A549 (cell line): ENCODE measurements at regions not wholly inside any gene's neighbourhood (a gene's known extent, or its start where the extent isn't known, plus 50 kb on each side); places are given as distances from the start of the nearest gene placed in this dataset.

Experiments used
- ATAC-seq, 2 experiments: fragments of 200-7000 bp in 1 of 2; fragments of >200 bp in 1 of 2; cut with Nextera tagmentation in 1 of 2; cut with Tn5 transposase in 1 of 2; 3 replicates each; pipeline versions ENCODE4 v1.8.0 to v1.9.1; 2018 to 2020; ENCODE audit warnings: mild to moderate bottlenecking in 1 of 2, moderate library complexity in 1 of 2
- CTCF ChIA-PET: fragments of 300-600 bp; sonication (Branson Sonifier 250); formaldehyde crosslinking; extraction: SDS; loops from one replicate; lab custom pipeline; 2021; ENCODE audit warnings: antibody characterized with exemption, inconsistent platforms; lab: Yijun Ruan, JAX
- POLR2A ChIA-PET: fragments of 350-600 bp; formaldehyde crosslinking; extraction: SDS; loops from one replicate; lab custom pipeline; 2021; ENCODE audit warnings: antibody characterized with exemption, inconsistent platforms; lab: Yijun Ruan, JAX
- DNase-seq, 2 experiments: peaks; one replicate each; pipeline versions ENCODE4 v3.0.0 to v3.0.0-alpha.2; 2011 to 2016; ENCODE audit warnings: low read depth in 1 of 2, low spot score in 1 of 2
- FAIRE-seq: peaks from 2 replicates; lab custom pipeline; 2011; peaks lifted over from hg19 to GRCh38; lab: Jason Lieb, UNC
- H3K27ac ChIP-seq, 2 experiments: fragments of >200 bp; sonication (Bioruptor Twin); formaldehyde crosslinking; 3 replicates each; pipeline ENCODE4 v1.5.1; 2016 to 2017
- H3K4me1 ChIP-seq: fragments of >200 bp; sonication (Bioruptor Twin); formaldehyde crosslinking; 3 replicates; pipeline ENCODE4 v1.6.1; 2016
- H3K4me2 ChIP-seq: fragments of >200 bp; sonication (Bioruptor Twin); formaldehyde crosslinking; 3 replicates; pipeline ENCODE4 v1.6.1; 2016
- H3K4me3 ChIP-seq: fragments of >200 bp; sonication (Bioruptor Twin); formaldehyde crosslinking; 3 replicates; pipeline ENCODE4 v1.5.1; 2016
- H3K9me3 ChIP-seq: fragments of >200 bp; sonication (Bioruptor Twin); formaldehyde crosslinking; 3 replicates; pipeline ENCODE4 v1.6.1; 2016
- CHD2 ChIP-seq: fragments of 150-350 bp; IDR thresholded peaks from 2 replicates; pipeline ENCODE4 v1.6.1; 2014; ENCODE audit warnings: low read length; ENCODE audit not compliant: partially characterized antibody
- CHD4 ChIP-seq: fragments of 200-600 bp; sonication (generic); IDR thresholded peaks from 2 replicates; pipeline ENCODE4 v1.6.1; 2016; ENCODE audit warnings: antibody characterized with exemption, mild to moderate bottlenecking, borderline replicate concordance
- EHMT2 ChIP-seq: fragments of 200-600 bp; sonication (generic); IDR thresholded peaks from 2 replicates; pipeline ENCODE4 v1.6.1; 2016; ENCODE audit warnings: antibody characterized with exemption, low read depth, mild to moderate bottlenecking, moderate library complexity
- ESRRA ChIP-seq: fragments of 150-350 bp; IDR thresholded peaks from 2 replicates; pipeline ENCODE4 v1.6.1; 2014; ENCODE audit warnings: mild to moderate bottlenecking, low read length, borderline replicate concordance
- FOSL2 ChIP-seq, 2 experiments: fragments of 450-650 bp in 1 of 2; fragments of >200 bp in 1 of 2; sonication (Bioruptor Twin) in 1 of 2; formaldehyde crosslinking; IDR thresholded peaks; 2 replicates each; pipeline versions ENCODE4 v1.5.0 to v1.6.1; 2016 to 2020; ENCODE audit warnings: mild to moderate bottlenecking in 1 of 2, moderate library complexity in 1 of 2
- FOXS1 ChIP-seq: fragments of 250-450 bp; sonication (Bioruptor Pico); IDR thresholded peaks from 2 replicates; pipeline ENCODE4 v1.5.0; 2020; ENCODE audit warnings: mild to moderate bottlenecking, moderate library complexity
- HDAC2 ChIP-seq: fragments of 200-600 bp; sonication (generic); IDR thresholded peaks from 2 replicates; pipeline ENCODE4 v1.6.1; 2016
- HOXA7 ChIP-seq: fragments of 250-450 bp; sonication (Bioruptor Pico); IDR thresholded peaks from 2 replicates; pipeline ENCODE4 v1.5.0; 2020; ENCODE audit warnings: mild to moderate bottlenecking, moderate library complexity
- HOXB13 ChIP-seq: fragments of 250-450 bp; sonication (Bioruptor Pico); IDR thresholded peaks from 2 replicates; pipeline ENCODE4 v1.5.0; 2020; ENCODE audit warnings: low read depth, mild to moderate bottlenecking, moderate library complexity
- JUNB ChIP-seq: fragments of >200 bp; sonication (Bioruptor Twin); formaldehyde crosslinking; IDR thresholded peaks from 2 replicates; pipeline ENCODE4 v1.6.1; 2016
- MAFK ChIP-seq: fragments of 450-650 bp; IDR thresholded peaks from 2 replicates; pipeline ENCODE4 v1.6.1; 2014; ENCODE audit not compliant: partially characterized antibody
- MYC ChIP-seq: IDR thresholded peaks from 2 replicates; pipeline ENCODE4 v1.6.1; 2012; ENCODE audit warnings: mild to moderate bottlenecking, inconsistent platforms, low read length, improper control_type of control experiment, borderline replicate concordance
- PHF8 ChIP-seq: fragments of 200-600 bp; sonication (generic); IDR thresholded peaks from 2 replicates; pipeline ENCODE4 v1.6.1; 2016; ENCODE audit warnings: low read depth, mild to moderate bottlenecking, antibody characterized with exemption, moderate library complexity, borderline replicate concordance
- POLR2AphosphoS2 ChIP-seq: conservative IDR thresholded peaks from 2 replicates; pipeline ENCODE4 v1.6.1; 2012; ENCODE audit warnings: low read length, improper control_type of control experiment, inconsistent platforms
- RAD21 ChIP-seq, 2 experiments: fragments of >200 bp in 1 of 2; sonication (Bioruptor Twin) in 1 of 2; formaldehyde crosslinking in 1 of 2; IDR thresholded peaks in 1 of 2; conservative IDR thresholded peaks in 1 of 2; 2 replicates in 1 of 2; 3 replicates in 1 of 2; pipeline ENCODE4 v1.6.1; 2012 to 2018; ENCODE audit warnings: inconsistent platforms in 1 of 2
- RARB ChIP-seq: fragments of 250-450 bp; sonication (Bioruptor Pico); IDR thresholded peaks from 2 replicates; pipeline ENCODE4 v1.8.0; 2021; ENCODE audit warnings: mild to moderate bottlenecking, moderate library complexity
- RCOR1 ChIP-seq: fragments of 150-350 bp; IDR thresholded peaks from 2 replicates; pipeline ENCODE4 v1.6.1; 2014; ENCODE audit warnings: antibody characterized with exemption, low read length, low read depth
- RNF2 ChIP-seq: fragments of 200-600 bp; sonication (generic); IDR thresholded peaks from 2 replicates; pipeline ENCODE4 v1.6.1; 2016; ENCODE audit warnings: low read depth, mild to moderate bottlenecking, antibody characterized with exemption, moderate library complexity, borderline replicate concordance
- SMC3 ChIP-seq: fragments of >200 bp; sonication (Bioruptor Twin); formaldehyde crosslinking; IDR thresholded peaks from 3 replicates; pipeline ENCODE4 v1.6.1; 2018; ENCODE audit warnings: inconsistent platforms
- SREBF2 ChIP-seq: fragments of 450-650 bp; IDR thresholded peaks from 2 replicates; pipeline ENCODE4 v1.6.1; 2014; ENCODE audit warnings: mild to moderate bottlenecking, moderate library complexity
- TFCP2L1 ChIP-seq: fragments of 250-450 bp; sonication (Bioruptor Pico); IDR thresholded peaks from 2 replicates; pipeline ENCODE4 v1.5.0; 2021; ENCODE audit warnings: mild to moderate bottlenecking
- TP53 ChIP-seq: fragments of 250-450 bp; sonication (Bioruptor Pico); IDR thresholded peaks from 2 replicates; pipeline ENCODE4 v1.5.0; 2021; ENCODE audit warnings: mild to moderate bottlenecking, moderate library complexity
- ZC3H11A ChIP-seq: fragments of 450-650 bp; IDR thresholded peaks from 2 replicates; pipeline ENCODE4 v1.6.1; 2014; ENCODE audit warnings: antibody characterized with exemption, mild to moderate bottlenecking
- ZFP36 ChIP-seq: fragments of 450-650 bp; IDR thresholded peaks from 2 replicates; pipeline ENCODE4 v1.6.1; 2014; ENCODE audit warnings: borderline replicate concordance; ENCODE audit not compliant: partially characterized antibody
- WGBS: methylation state at CpG from one replicate; pipeline ENCODE4 v1.1.6; 2017; ENCODE audit errors: missing lambda C conversion rate; 5-methylcytosine and 5-hydroxymethylcytosine counted together
- TF ChIP-seq, protein P1 (sequence below): fragments of 150-350 bp; IDR thresholded peaks from 2 replicates; pipeline ENCODE4 v1.6.1; 2014; ENCODE audit warnings: low read depth, mild to moderate bottlenecking, low read length
- TF ChIP-seq, protein P2 (sequence below): fragments of 450-650 bp; IDR thresholded peaks from 2 replicates; pipeline ENCODE4 v1.6.1; 2014; ENCODE audit warnings: antibody characterized with exemption
- TF ChIP-seq, protein P3 (sequence below): fragments of 250-450 bp; sonication (Bioruptor Pico); IDR thresholded peaks from 2 replicates; pipeline ENCODE4 v1.5.0; 2021; ENCODE audit warnings: mild to moderate bottlenecking, moderate library complexity, borderline replicate concordance
- TF ChIP-seq, protein P4 (sequence below): fragments of >200 bp; sonication (Bioruptor Twin); formaldehyde crosslinking; IDR thresholded peaks from 3 replicates; pipeline ENCODE4 v1.6.1; 2016
- TF ChIP-seq, protein P5 (sequence below): fragments of >200 bp; sonication (Bioruptor Twin); formaldehyde crosslinking; IDR thresholded peaks from 3 replicates; pipeline ENCODE4 v1.5.1; 2016
- TF ChIP-seq, protein P6 (sequence below): fragments of >200 bp; sonication (Bioruptor Twin); formaldehyde crosslinking; IDR thresholded peaks from 2 replicates; pipeline ENCODE4 v1.6.1; 2016

DNA sequence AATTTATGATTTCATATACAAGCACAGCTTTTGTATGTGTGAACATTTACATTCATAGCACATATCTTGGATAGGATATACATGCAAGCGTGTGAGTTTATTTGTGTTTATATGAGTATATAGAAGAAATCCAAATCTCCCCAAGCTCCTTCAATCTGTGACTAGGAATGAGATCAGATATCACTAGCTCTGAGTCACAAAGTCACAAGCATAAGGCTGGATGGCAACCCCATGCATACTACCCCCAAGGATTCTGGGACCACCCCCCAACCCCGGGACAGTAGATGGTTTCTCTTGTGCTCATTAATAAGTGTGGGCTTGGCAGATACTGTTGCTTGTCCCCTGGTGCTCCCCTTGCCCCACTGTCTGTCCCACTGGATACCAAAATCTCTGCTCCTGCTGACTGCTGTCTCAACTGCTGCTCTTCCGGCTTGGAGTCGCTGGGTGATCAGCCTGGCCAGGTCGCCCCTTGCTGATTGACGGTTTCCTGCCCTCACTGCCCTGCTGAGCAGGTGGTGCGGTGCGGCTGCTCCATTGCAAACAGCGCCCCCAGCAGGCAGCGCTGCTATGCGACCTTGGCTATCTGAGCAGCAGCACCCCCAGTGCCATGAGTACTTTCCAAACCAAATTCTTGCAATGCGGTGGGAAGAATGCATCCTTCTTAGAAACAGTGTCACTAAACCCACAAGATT is 279.4 kb downstream of the CD83 start:
- no peaks in the 10 kb centered on the region for H3K4me1 ChIP-seq
- ChIA-PET POLR2A (no interaction called here), CTCF (no interaction called here)
- DNase-seq (no peak), ATAC-seq (no peak), FAIRE-seq (no peak)
- no peak overlapping the region for H3K27ac ChIP-seq
- no peak overlapping the region for H3K4me3 ChIP-seq
- 59% methylated on average over 9 of the region's 12 CpGs for WGBS
- no peaks in the 10 kb centered on the region for H3K9me3 ChIP-seq
- TF ChIP-seq JUNB, result no peak
- no peak for TF ChIP-seq RAD21 (conservative IDR thresholded peaks at IDR 0.05 in 1 of 2, IDR thresholded peaks at IDR 0.05 in 1 of 2)
- TF ChIP-seq EHMT2, result no peak
- no peak for TF ChIP-seq HOXB13 (CRISPR knock-in tag)
- no peak for TF ChIP-seq TFCP2L1
- TF ChIP-seq ZC3H11A, result no peak
- TF ChIP-seq FOSL2 (IDR thresholded peaks at IDR 0.05), result no peak
- TF ChIP-seq FOSL2 (CRISPR knock-in tag; IDR thresholded peaks at IDR 0.05), result no peak
- TF ChIP-seq, protein P1, sequence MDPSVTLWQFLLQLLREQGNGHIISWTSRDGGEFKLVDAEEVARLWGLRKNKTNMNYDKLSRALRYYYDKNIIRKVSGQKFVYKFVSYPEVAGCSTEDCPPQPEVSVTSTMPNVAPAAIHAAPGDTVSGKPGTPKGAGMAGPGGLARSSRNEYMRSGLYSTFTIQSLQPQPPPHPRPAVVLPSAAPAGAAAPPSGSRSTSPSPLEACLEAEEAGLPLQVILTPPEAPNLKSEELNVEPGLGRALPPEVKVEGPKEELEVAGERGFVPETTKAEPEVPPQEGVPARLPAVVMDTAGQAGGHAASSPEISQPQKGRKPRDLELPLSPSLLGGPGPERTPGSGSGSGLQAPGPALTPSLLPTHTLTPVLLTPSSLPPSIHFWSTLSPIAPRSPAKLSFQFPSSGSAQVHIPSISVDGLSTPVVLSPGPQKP, result no peak
- no peak for TF ChIP-seq CHD4
- no peak for TF ChIP-seq ESRRA
- TF ChIP-seq FOXS1, result no peak
- no peak for TF ChIP-seq RNF2
- TF ChIP-seq HDAC2, result no peak
- TF ChIP-seq, protein P2, sequence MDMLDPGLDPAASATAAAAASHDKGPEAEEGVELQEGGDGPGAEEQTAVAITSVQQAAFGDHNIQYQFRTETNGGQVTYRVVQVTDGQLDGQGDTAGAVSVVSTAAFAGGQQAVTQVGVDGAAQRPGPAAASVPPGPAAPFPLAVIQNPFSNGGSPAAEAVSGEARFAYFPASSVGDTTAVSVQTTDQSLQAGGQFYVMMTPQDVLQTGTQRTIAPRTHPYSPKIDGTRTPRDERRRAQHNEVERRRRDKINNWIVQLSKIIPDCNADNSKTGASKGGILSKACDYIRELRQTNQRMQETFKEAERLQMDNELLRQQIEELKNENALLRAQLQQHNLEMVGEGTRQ, result no peak
- no peak for TF ChIP-seq SREBF2
- no peak for TF ChIP-seq RCOR1
- TF ChIP-seq MAFK, result no peak
- TF ChIP-seq TP53 (CRISPR knock-in tag), result no peak
- no peak for TF ChIP-seq HOXA7
- no peak overlapping the region for H3K4me2 ChIP-seq

DNA sequence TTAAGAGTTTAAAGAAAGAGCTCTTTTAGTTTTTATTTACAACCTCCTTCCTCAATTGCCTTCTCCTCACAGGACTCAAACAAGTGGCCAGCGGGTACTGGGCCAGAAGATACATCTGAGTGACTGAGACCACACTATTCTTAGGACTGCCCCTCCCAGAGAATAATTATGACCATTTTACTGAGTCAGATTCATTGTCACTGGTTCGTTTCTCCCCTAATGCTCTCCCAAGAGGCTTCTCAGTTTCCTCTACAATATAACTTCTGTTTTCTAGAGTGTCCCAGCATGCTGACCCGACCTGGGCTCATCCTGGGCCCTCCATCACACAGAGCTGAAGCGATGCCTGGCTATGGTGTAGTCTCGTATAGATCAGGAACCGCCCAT is 279.9 kb downstream of the CD83 start:
- POLR2A ChIA-PET, result no interaction called here
- no peak for TF ChIP-seq SMC3
- TF ChIP-seq, protein P3, sequence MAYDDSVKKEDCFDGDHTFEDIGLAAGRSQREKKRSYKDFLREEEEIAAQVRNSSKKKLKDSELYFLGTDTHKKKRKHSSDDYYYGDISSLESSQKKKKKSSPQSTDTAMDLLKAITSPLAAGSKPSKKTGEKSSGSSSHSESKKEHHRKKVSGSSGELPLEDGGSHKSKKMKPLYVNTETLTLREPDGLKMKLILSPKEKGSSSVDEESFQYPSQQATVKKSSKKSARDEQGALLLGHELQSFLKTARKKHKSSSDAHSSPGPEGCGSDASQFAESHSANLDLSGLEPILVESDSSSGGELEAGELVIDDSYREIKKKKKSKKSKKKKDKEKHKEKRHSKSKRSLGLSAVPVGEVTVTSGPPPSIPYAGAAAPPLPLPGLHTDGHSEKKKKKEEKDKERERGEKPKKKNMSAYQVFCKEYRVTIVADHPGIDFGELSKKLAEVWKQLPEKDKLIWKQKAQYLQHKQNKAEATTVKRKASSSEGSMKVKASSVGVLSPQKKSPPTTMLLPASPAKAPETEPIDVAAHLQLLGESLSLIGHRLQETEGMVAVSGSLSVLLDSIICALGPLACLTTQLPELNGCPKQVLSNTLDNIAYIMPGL (CRISPR knock-in tag), result no peak
- TF ChIP-seq RARB (CRISPR knock-in tag), result no peak
- TF ChIP-seq POLR2AphosphoS2, result no peak
- TF ChIP-seq, protein P4, sequence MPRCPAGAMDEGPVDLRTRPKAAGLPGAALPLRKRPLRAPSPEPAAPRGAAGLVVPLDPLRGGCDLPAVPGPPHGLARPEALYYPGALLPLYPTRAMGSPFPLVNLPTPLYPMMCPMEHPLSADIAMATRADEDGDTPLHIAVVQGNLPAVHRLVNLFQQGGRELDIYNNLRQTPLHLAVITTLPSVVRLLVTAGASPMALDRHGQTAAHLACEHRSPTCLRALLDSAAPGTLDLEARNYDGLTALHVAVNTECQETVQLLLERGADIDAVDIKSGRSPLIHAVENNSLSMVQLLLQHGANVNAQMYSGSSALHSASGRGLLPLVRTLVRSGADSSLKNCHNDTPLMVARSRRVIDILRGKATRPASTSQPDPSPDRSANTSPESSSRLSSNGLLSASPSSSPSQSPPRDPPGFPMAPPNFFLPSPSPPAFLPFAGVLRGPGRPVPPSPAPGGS, result no peak
- TF ChIP-seq, protein P5, sequence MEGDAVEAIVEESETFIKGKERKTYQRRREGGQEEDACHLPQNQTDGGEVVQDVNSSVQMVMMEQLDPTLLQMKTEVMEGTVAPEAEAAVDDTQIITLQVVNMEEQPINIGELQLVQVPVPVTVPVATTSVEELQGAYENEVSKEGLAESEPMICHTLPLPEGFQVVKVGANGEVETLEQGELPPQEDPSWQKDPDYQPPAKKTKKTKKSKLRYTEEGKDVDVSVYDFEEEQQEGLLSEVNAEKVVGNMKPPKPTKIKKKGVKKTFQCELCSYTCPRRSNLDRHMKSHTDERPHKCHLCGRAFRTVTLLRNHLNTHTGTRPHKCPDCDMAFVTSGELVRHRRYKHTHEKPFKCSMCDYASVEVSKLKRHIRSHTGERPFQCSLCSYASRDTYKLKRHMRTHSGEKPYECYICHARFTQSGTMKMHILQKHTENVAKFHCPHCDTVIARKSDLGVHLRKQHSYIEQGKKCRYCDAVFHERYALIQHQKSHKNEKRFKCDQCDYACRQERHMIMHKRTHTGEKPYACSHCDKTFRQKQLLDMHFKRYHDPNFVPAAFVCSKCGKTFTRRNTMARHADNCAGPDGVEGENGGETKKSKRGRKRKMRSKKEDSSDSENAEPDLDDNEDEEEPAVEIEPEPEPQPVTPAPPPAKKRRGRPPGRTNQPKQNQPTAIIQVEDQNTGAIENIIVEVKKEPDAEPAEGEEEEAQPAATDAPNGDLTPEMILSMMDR, result no peak
- no peak for TF ChIP-seq ZFP36
- TF ChIP-seq MYC, result no peak
- TF ChIP-seq, protein P6, sequence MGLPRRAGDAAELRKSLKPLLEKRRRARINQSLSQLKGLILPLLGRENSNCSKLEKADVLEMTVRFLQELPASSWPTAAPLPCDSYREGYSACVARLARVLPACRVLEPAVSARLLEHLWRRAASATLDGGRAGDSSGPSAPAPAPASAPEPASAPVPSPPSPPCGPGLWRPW, result no peak
- no peak for TF ChIP-seq MAFK
- no peak for TF ChIP-seq FOXS1
- TF ChIP-seq PHF8, result no peak
- no peak for TF ChIP-seq CHD2
- ATAC-seq, result no peak
- Histone ChIP-seq H3K4me2 (no peak overlapping the region), H3K4me1 (no peaks in the 10 kb centered on the region), H3K27ac (no peak overlapping the region), H3K4me3 (no peak overlapping the region), H3K9me3 (no peaks in the 10 kb centered on the region)
- CTCF ChIA-PET, result no interaction called here
- no peak for DNase-seq
- 63% methylated on average over 6 of the region's 6 CpGs for WGBS
- FAIRE-seq, result no peak
